Globus pallidus (tissue), 1 donor: ENCODE measurements at regions not wholly inside any gene's neighbourhood (a gene's known extent, or its start where the extent isn't known, plus 50 kb on each side); places are given as distances from the start of the nearest gene placed in this dataset.
A peak's percentile ranks its signal among the peaks of the same experiment; 100 is the strongest.
"Not testable (repeated sequence)": the region's sequence is repeated elsewhere in the genome, so short reads cannot be mapped to it uniquely, and the experiment has no call there.

Experiments used
- DNase-seq: peaks from one replicate; pipeline ENCODE4 v3.0.0-alpha.2; 2015; ENCODE audit warnings: low spot score

DNA sequence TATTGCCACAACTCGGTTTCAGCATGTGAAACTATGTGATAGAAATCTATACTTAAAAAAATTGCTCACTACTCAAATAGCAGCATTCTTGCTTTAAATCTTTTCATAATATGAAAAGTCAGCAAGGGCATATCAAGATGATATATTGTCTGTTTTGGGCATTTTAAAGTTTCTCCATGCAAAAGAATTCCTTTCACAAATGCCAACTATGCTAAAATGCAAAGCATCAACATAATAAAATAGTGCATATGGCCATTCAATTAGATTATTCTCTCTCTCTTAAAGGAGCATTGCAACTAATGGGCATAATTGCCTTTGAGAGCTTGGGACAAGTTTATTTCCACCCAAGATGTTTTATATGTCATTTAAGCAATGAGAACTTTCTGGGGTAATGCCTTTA lies 475.1 kb downstream of the ZPLD1 start:
- no peak for DNase-seq

DNA sequence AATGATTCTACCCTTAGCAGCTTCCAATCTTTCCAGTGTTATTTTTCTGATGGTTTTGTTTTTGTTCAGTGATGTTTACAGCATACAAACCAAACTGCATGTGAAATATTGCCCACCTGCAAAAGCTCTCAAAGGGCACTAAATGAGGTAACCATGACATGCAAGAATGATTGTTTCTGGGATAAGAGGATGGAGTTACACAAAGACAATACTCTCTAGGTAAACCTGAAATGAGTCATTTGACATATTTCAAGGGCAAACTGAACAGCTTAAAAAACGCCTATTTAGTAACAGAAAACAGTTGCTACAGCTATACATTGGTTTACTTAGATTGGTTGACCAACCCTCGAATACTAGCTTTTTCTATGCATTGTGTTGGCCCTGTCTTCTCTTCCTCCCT lies 481.7 kb downstream of the ZPLD1 start:
- DNase-seq, result no peak

DNA sequence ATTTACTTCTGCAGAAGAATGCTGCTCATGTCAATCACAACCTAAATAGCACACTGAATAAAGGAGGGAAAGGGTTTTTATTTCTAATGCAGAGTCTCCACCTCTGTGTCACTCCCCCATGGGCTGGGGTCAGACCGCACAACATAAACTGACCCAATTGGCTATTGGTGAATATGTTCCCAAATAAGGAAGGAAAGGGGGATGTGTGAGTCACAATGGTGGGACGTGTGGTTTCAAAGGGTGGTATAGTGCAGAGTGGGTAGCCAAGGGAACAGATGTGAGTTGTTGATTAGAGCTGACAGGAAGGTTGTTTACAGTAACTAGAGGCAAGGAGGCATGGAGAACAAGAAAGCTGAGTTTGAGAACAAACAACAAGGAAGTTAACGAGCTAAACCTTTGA lies 491.8 kb downstream of the ZPLD1 start:
- no peak for DNase-seq

DNA sequence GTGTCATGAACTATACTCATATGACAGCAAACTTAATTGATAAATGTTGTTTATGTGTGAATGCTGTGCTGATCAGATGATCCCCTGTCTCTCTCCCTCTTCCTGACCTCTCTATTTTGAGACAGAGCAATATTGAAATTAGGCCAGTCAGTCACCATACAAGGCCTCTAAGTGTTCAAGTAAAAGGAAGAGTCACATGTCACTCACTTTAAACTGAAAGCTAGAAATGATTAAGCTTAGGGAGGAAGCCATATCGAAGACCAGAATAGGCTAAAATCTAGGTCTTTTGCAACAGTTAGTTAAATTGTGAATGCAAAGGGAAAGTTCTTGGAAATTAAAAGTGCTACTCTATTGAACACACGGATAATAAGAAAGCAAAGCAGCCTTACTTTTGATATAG lies 498.6 kb downstream of the ZPLD1 start:
- no peak for DNase-seq

- no peak for DNase-seq
Observed at GRCh38 chr3:102936511-102937045, 501.8 kb downstream of the ZPLD1 start.

DNA sequence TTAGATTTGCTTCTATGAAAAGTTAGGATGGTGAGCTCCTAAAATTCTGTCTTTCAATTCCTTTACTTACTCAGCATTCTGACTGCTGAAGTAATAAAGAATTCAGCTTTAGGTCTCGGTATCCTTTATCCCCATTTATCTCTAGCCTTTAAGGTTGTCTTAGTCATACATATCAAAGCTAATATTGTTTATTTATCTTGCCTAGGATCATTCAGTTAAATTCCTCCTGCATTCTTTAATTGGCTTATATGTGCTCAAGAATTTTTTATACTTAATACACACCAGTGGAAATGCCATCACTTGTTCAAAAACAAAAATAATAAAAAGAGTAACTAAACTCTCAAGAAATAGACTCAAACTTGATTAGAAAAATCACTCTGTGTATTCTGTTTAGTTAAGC lies 507.0 kb downstream of the ZPLD1 start:
- no peak for DNase-seq

GRCh38 chr3:102946445-102946844 lies 511.6 kb downstream of the ZPLD1 start:
- DNase-seq, result not testable (repeated sequence)

DNA sequence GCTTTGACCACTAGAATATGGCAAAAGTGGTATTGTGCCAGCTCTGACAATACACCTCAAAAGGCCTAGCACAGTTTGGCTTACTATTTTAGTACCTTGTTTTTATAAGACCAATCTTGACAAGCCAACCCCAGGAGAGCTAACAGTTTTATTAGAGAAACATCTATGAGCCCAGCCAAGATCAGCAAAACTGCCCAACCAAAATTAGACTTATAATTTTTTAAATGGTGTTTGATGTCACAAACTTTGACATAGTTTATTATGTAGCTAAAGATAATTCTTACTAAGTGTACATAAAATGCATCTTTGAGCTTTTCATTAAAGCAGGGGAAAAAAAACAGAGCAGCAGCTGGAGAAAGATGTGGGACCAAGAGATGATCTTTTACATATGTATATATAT lies 537.5 kb downstream of the ZPLD1 start:
- DNase-seq, result no peak

DNA sequence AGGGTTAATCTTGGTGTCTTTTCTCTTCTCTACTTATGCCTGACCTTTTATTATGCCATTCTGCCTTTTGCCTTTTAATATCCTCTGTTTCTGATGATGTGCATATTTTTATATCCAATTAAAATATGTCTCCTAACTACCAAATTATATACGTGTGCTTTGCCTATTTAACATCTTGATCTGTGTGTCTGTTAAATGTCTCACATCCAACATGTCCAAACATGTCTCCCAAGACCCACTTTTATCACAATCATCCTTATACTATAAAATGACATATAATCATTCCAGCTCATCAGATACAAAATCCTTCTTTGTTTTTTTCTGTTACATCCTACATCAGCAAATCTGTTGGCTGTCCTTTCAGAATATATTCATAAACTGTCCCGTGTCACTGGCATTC lies 539.5 kb downstream of the ZPLD1 start:
- DNase-seq, result no peak

DNA sequence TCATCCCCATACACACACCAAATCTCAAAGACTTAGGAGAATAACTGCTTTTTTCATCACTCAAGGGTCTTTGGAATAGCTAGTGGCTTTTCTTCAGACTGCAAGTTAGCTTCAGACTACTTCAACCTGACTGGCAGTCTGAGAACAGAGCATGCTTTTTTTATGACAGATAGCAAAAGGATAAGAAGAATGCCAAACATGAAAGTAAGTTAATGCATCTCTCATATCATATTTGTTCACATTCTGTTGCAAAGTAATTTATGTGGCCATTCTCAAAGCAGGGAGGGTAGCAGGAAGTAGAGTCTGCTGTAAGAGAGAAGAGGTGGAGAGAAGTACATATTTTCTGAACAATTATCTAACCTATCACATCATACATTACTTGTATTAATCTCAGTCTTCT lies 544.4 kb downstream of the ZPLD1 start:
- no peak for DNase-seq

DNA sequence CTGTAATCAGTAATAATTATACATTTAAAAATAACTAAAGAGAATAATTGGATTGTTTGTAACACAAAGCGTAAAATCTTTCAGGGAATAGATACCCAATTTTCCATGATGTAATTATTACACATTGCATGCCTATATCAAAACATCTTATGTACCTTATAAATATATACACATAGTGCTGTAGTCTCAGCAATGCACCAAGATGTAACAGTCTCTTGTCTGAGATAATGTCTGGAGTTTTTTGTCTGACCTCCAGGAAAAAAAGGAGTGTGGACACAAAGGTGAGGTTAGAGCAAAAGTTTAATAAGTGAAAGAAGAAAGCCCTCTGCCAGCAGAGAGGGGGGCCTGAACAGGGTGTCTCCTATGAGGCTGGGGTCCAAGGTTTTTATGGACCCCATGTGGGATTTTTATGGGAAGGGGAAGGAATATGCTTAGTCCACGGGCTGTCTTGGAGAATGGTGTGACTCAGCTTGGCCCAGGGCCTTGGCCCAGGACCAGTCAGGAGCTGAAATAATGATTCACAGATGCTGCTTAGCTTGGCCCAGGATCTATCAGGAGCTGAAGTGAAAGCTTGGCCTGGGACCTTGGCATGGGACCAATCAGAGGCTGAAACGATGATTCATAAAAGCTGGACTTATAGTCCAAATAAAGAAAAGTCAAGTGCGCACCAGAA lies 545.0 kb downstream of the ZPLD1 start:
- DNase-seq, result no peak

GRCh38 chr3:102980355-102980696 lies 545.5 kb downstream of the ZPLD1 start:
- DNase-seq, result no peak

GRCh38 chr3:103002425-103003176 lies 567.8 kb downstream of the ZPLD1 start:
- no peak for DNase-seq

DNA sequence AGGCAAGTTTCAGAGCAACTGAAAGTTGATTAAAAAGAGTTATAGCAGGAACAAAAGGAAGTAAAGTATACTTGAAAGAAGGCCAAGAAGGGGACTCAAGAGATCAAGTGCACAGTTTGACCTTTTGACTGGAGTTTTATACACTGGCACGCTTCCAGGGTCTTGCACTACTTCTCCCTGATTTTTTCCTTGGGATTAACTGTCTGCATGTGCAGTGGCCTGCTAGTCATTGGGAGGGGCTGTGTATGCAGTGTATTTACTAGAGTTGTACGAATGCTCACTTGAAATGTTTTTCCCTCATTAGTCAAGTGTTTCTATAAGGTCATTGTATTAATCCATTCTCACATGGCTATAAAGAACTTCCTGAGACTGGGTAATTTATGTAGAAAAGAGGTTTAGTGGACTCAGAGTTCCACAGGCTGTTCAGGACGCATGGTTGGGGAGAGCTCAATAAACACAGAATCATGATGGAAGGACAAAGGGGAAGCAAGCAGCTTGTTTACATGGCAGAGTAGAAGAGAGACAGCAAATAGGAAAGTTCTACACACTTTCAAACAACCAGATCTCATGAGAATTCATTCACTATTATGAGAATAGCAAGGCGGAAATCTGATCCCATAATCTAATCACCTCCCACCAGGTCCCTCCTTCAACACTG lies 571.8 kb downstream of the ZPLD1 start:
- no peak for DNase-seq

DNA sequence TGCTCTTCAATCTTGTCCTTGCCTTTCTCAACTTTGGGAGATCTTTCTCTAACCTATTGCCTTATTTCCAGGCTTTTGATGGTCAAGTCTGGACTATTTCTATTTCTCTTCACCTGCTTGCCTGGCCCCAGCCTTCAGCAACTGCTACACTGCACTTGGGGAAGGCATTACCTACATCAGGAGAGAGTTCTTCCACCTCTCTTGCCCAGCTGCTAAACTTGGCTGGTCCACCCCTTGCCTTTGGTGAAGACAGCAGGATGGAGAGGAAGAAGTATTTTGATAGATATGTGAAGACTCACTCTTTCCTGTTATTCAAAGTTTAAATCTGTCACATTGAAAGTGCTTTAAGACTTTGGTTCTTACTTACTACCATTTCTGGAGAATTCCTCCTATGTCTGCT lies 574.8 kb downstream of the ZPLD1 start:
- no peak for DNase-seq

- DNase-seq, result no peak
Observed at GRCh38 chr3:103025880-103026279, 591.1 kb downstream of the ZPLD1 start.

GRCh38 chr3:103033841-103034240 lies 599.0 kb downstream of the ZPLD1 start:
- no peak for DNase-seq

DNA sequence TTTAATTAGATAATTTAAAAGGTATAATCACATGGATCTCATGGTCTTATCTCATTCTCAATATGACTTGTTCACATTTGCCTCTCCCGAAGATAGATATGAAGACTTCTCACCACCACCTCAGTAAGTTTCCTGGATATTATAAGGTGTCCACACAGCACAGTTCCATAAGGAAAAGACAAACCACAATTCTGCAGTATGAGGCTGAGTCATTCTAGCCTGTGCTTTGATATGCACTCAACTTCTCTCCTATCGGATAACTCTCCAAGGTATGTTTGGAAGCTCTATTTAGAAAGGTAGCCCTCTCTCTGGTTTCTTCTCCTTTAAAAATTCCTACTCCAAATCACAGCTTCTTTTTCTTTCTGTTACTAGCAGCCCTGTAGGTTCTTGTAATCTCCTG lies 612.8 kb downstream of the ZPLD1 start:
- DNase-seq, result no peak

DNA sequence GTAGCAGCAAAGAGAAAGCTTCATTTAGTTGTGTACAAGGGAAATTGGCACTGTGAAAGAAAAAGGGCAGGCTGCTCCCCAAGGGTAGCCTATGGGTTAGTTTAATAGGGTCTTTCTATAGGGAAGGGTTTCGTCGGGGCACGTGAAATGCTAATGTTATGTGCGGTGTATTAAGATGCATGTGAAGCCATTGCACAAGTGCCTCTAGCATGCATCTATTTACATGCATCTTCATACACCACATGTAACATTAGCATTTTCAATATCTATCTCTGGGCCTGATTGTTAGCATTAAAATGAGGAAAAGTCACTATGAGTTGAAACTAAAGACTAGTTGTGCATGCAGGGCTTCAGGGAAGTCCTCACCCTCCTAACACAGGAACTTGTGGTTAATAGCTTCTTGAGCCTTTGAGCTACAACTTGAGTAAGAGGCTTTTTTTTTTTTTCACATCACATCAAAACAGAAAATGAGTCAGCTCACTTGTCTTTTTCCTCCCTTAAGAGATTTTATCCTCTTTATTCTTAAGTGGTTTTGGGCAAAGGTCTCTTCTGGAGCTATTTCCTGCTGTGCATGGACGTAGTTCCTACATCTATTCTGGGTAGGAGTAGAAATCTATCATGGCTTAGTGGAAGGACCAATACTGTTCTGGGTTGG lies 613.4 kb downstream of the ZPLD1 start:
- peak; percentile 12 for DNase-seq

- peak; percentile 30 for DNase-seq
Observed at GRCh38 chr3:103052236-103052830, 617.5 kb downstream of the ZPLD1 start.

DNA sequence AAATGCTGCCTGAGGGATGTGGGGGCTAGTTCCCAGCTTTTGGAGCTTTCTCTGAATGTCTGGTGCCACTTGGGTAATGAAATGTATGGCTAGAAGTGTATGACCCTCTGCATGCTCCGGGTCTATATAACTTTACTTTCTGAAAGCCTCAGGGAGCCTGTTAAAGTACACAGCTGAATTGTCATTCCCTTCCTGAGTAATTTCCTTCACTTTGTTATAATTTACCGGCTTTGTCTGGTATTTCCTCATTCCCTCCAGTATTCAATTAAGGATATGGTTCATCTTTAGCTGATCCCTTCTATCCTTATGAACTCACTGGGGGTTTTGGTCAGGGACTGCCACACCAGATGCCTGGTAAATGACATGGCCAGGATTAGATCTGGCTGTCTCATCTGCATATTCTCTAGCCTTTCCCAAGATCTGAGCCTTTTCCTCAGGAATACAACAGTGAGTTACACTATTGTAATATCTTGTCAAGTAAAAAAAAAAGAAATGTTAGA lies 620.3 kb downstream of the ZPLD1 start:
- DNase-seq, result no peak

DNA sequence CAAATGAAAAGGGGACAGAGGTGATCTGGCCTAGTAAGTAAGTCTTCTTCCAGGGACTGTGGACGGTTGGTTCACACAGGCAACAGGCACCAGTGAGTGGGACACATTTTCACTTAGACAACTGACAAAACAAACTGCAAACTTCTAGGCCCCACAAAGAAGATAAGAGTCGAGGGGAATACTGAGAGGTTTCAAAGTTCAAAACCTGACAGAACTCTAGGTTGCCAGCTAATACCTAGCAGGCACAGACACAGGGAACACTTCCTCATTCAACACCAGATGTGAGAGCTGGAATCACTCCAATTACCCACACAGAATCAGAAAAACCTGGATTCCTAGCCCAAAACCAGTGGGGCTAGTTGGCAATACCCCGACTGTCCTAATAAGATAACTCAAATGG lies 621.7 kb downstream of the ZPLD1 start:
- DNase-seq, result no peak
